ENCODE measurements at regions not wholly inside any gene's neighbourhood (a gene's known extent, or its start where the extent isn't known, plus 50 kb on each side); places are given as distances from the start of the nearest gene placed in this dataset.
A peak's percentile ranks its signal among the peaks of the same experiment; 100 is the strongest.

DNA sequence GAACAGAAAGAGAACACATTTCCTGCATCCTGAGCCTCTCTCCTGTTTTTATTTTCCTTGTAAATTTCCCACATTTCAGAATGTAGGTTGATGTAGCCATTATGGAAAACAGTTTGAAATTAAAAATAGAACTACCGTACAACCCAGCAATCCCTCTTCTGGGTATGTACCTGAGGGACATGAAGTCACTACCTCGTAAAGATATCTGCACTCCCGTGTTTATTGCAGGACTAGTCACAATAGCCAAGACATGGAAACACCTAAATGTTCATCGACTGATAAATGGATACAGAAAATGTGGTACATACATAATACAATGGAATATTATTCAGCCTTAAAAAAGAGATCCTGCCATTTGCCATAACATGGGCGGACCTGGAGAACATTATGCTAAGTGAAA lies 72.0 kb upstream of the JAG1 start:
- Histone ChIP-seq H3K27ac (peak overlapping the region in 1 of 2 donors; percentile 44), H3K27me3 (no peaks in the 10 kb centered on the region), H3K4me3 (no peak overlapping the region), H3K36me3 (no peaks in the 10 kb centered on the region), H3K4me1 (peaks cover 0 to 38% (median 10%) of the 10 kb centered on the region in 4 donors), H3K9me3 (no peaks in the 10 kb centered on the region)
- intact Hi-C loops (cut with DNase I; ENCODE audit: low total_unique reads) = no loop called here
- DNase-seq = no peak
- TF ChIP-seq, protein P1, sequence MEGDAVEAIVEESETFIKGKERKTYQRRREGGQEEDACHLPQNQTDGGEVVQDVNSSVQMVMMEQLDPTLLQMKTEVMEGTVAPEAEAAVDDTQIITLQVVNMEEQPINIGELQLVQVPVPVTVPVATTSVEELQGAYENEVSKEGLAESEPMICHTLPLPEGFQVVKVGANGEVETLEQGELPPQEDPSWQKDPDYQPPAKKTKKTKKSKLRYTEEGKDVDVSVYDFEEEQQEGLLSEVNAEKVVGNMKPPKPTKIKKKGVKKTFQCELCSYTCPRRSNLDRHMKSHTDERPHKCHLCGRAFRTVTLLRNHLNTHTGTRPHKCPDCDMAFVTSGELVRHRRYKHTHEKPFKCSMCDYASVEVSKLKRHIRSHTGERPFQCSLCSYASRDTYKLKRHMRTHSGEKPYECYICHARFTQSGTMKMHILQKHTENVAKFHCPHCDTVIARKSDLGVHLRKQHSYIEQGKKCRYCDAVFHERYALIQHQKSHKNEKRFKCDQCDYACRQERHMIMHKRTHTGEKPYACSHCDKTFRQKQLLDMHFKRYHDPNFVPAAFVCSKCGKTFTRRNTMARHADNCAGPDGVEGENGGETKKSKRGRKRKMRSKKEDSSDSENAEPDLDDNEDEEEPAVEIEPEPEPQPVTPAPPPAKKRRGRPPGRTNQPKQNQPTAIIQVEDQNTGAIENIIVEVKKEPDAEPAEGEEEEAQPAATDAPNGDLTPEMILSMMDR (IDR thresholded peaks at IDR 0.05) = no peak

DNA sequence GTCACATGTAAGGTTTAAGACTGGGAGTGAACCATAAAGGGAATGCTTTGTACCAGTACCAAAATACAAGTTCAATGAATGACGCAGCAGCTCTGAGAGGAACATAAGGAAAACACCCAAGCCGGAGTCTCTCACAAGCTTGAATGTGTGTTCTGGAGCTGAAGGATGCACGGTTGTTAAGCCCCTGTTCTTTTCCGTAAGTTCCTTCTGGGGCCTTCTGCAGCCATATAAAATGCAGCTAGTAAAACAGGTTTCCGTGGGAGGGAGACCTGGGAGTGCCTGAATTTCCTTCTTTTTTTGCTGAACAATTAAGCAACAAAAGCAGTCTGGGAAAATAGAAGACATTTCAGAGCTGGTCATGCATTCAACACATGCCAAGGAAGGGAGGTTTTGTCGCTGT lies 73.2 kb upstream of the JAG1 start:
- no peaks in the 10 kb centered on the region for H3K36me3 ChIP-seq
- TF ChIP-seq, protein P1 (IDR thresholded peaks at IDR 0.05) = no peak
- intact Hi-C loops (cut with DNase I; ENCODE audit: low total_unique reads) = no loop called here
- DNase-seq = no peak
- H3K9me3 ChIP-seq = no peaks in the 10 kb centered on the region
- H3K4me3 ChIP-seq = no peak overlapping the region
- H3K27ac ChIP-seq = peak overlapping the region in 1 of 2 donors; percentile 44
- peaks cover 0 to 38% (median 9%) of the 10 kb centered on the region in 4 donors for H3K4me1 ChIP-seq
- H3K27me3 ChIP-seq = no peaks in the 10 kb centered on the region

DNA sequence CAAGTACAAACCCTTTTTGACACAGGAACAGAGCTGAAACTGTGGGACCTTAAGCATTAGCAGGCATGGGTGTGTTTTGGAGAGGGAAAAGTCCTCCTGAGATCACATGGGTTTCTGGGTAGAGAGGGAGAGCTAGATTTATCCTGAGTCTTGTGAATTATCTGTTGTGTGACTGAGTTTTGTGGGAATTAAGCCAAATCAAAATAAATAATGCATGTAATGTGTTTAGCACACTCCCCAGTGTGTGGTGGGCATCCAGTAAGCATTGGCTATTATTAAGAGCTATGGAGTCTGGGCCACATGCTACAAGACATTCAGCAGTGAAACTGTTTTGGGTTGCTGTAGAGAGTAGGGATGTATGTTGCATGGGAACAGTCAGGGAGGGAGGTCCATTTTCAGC lies 75.3 kb upstream of the JAG1 start:
- Histone ChIP-seq H3K27ac (no peak overlapping the region), H3K36me3 (no peaks in the 10 kb centered on the region), H3K27me3 (no peaks in the 10 kb centered on the region), H3K4me1 (peaks cover 0 to 48% (median 16%) of the 10 kb centered on the region in 4 donors), H3K9me3 (no peaks in the 10 kb centered on the region), H3K4me3 (no peak overlapping the region)
- no peak for DNase-seq
- TF ChIP-seq, protein P1 (IDR thresholded peaks at IDR 0.05) = no peak
- intact Hi-C loops (cut with DNase I; ENCODE audit: low total_unique reads) = no loop called here

DNA sequence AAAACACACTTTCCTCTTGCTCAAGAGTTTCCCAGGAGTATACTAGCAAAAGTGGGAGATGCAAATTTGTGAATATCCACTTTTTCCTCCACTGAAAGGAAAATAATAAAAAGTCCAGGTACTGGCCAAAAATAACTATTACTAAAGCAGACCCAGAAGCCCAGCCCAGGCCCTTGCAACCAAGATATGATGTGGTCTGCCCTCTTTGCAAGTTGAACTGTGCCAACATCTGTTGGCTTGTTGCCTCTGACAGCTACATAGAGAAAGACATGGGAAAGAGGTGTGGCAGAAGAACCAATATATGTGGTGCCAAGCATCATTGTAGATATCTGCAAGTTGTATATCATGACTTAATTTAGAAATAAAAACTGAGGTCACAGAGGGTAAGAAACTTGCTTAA lies 78.4 kb upstream of the JAG1 start:
- peaks cover 0 to 44% (median 18%) of the 10 kb centered on the region in 4 donors for H3K4me1 ChIP-seq
- no peaks in the 10 kb centered on the region for H3K27me3 ChIP-seq
- H3K36me3 ChIP-seq = no peaks in the 10 kb centered on the region
- H3K27ac ChIP-seq = peak overlapping the region; percentile 25 to 28
- TF ChIP-seq, protein P1 (IDR thresholded peaks at IDR 0.05) = no peak
- H3K4me3 ChIP-seq = no peak overlapping the region
- intact Hi-C loops (cut with DNase I; ENCODE audit: low total_unique reads) = no loop called here
- no peaks in the 10 kb centered on the region for H3K9me3 ChIP-seq
- DNase-seq = no peak

DNA sequence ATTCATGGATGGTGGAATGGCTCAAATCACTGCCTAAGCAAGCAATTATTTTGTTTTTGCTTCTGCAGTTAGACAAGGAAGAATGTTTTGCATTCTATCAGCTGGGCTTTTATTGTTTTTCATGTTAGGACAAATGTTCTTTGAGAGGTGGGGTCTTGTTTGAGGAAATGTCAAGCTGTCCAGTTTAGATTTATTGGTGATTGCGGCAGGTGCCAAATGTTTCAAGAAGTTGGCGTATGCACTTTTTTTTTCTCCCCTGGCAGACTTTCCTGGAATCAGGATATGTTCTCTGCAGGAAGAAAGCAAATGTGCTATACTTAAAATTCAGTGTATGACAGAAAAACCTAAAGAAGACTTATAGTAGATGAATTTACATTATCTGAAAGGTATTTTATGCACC lies 81.0 kb upstream of the JAG1 start:
- Histone ChIP-seq H3K4me1 (peaks cover 0 to 40% (median 18%) of the 10 kb centered on the region in 4 donors), H3K4me3 (no peak overlapping the region), H3K27ac (peak overlapping the region; percentile 28 to 30), H3K27me3 (no peaks in the 10 kb centered on the region), H3K36me3 (no peaks in the 10 kb centered on the region), H3K9me3 (no peaks in the 10 kb centered on the region)
- TF ChIP-seq, protein P1 (IDR thresholded peaks at IDR 0.05) = no peak
- no peak for DNase-seq
- intact Hi-C loops (cut with DNase I; ENCODE audit: low total_unique reads) = no loop called here

DNA sequence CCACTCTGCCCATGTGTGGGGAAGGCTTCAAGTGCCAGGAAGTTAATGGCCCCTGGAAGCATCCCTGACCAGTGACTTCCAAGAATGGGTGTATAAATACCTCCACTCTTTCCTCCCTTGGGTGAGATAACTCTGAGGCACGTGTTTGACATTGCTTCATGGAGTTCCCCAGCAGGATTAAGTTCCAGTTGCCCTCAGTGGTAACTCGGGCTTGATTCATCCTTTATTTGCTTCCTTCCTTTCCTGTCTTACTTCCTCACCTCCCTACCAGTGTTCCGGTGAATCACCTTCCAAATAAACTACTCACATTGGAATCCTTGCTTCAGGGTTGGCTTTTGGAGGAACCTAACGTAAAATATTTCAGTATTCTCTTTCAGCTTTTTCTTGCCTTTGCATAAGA lies 84.6 kb upstream of the JAG1 start:
- H3K9me3 ChIP-seq = no peaks in the 10 kb centered on the region
- H3K4me3 ChIP-seq = no peak overlapping the region
- H3K27me3 ChIP-seq = no peaks in the 10 kb centered on the region
- H3K4me1 ChIP-seq = peaks cover 0 to 58% (median 30%) of the 10 kb centered on the region in 4 donors
- DNase-seq = no peak
- H3K36me3 ChIP-seq = no peaks in the 10 kb centered on the region
- intact Hi-C loops (cut with DNase I; ENCODE audit: low total_unique reads) = no loop called here
- no peak overlapping the region for H3K27ac ChIP-seq
- TF ChIP-seq, protein P1 (IDR thresholded peaks at IDR 0.05) = no peak

All from tibial artery (tissue), 4 donors.